ENCODE measurements at regions not wholly inside any gene's neighbourhood (a gene's known extent, or its start where the extent isn't known, plus 50 kb on each side); places are given as distances from the start of the nearest gene placed in this dataset.

DNA sequence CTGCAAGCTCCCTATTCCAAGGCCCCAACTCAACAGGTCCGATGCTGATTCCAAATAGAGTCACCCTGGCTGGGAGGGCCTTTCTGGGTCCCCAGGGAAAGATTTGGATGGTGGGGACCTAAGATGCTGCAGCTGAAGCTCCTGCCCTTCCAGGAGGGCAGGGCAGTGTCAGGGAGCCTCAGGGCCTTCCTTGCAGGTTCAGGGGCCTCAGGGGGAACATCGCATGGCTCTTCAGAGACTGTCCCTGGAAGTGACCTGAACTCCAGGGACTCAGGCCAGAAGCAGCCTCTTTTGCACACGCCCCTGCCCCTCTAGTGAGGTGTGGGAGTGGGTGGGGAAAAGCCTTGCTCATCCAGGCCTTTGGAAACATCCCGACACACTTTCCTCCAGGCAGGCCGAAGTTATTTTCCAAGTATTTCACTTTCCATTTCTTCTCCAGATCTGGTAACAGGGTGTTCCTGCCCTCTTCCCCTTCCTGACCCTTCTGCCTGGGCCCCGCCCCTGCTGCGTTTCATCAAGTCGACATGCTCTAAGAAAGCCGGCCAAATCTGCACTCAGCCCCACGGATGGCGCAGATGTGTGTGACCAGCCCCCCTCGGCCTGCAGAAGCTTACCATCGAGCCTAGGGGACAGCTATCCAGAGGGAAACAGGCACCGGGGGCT lies 159.5 kb downstream of the FGF18 start:
- TF ChIP-seq, protein P1, sequence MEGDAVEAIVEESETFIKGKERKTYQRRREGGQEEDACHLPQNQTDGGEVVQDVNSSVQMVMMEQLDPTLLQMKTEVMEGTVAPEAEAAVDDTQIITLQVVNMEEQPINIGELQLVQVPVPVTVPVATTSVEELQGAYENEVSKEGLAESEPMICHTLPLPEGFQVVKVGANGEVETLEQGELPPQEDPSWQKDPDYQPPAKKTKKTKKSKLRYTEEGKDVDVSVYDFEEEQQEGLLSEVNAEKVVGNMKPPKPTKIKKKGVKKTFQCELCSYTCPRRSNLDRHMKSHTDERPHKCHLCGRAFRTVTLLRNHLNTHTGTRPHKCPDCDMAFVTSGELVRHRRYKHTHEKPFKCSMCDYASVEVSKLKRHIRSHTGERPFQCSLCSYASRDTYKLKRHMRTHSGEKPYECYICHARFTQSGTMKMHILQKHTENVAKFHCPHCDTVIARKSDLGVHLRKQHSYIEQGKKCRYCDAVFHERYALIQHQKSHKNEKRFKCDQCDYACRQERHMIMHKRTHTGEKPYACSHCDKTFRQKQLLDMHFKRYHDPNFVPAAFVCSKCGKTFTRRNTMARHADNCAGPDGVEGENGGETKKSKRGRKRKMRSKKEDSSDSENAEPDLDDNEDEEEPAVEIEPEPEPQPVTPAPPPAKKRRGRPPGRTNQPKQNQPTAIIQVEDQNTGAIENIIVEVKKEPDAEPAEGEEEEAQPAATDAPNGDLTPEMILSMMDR (IDR thresholded peaks at IDR 0.05; ENCODE audit: poor library complexity, severe bottlenecking) = no peak
- no peak for TF ChIP-seq EZH2 (IDR thresholded peaks at IDR 0.05; ENCODE audit: borderline replicate concordance, insufficient read depth, low read length, poor library complexity, severe bottlenecking)
- no peak for TF ChIP-seq MXI1 (conservative IDR thresholded peaks at IDR 0.05; ENCODE audit: poor library complexity, severe bottlenecking)
- TF ChIP-seq, protein P2, sequence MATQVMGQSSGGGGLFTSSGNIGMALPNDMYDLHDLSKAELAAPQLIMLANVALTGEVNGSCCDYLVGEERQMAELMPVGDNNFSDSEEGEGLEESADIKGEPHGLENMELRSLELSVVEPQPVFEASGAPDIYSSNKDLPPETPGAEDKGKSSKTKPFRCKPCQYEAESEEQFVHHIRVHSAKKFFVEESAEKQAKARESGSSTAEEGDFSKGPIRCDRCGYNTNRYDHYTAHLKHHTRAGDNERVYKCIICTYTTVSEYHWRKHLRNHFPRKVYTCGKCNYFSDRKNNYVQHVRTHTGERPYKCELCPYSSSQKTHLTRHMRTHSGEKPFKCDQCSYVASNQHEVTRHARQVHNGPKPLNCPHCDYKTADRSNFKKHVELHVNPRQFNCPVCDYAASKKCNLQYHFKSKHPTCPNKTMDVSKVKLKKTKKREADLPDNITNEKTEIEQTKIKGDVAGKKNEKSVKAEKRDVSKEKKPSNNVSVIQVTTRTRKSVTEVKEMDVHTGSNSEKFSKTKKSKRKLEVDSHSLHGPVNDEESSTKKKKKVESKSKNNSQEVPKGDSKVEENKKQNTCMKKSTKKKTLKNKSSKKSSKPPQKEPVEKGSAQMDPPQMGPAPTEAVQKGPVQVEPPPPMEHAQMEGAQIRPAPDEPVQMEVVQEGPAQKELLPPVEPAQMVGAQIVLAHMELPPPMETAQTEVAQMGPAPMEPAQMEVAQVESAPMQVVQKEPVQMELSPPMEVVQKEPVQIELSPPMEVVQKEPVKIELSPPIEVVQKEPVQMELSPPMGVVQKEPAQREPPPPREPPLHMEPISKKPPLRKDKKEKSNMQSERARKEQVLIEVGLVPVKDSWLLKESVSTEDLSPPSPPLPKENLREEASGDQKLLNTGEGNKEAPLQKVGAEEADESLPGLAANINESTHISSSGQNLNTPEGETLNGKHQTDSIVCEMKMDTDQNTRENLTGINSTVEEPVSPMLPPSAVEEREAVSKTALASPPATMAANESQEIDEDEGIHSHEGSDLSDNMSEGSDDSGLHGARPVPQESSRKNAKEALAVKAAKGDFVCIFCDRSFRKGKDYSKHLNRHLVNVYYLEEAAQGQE (IDR thresholded peaks at IDR 0.05; ENCODE audit: borderline replicate concordance) = no peak
- TF ChIP-seq SMC3 (conservative IDR thresholded peaks at IDR 0.05; ENCODE audit: poor library complexity) = no peak
- no peak for TF ChIP-seq EP300 (conservative IDR thresholded peaks at IDR 0.05; ENCODE audit: poor library complexity, severe bottlenecking)

Data from neural cell (in vitro differentiated cells).